NT2/D1 (cell line): ENCODE measurements at regions not wholly inside any gene's neighbourhood (a gene's known extent, or its start where the extent isn't known, plus 50 kb on each side); places are given as distances from the start of the nearest gene placed in this dataset.

Experiments used
- SUZ12 ChIP-seq: IDR thresholded peaks from 2 replicates; pipeline ENCODE4 v1.6.1; 2011; ENCODE audit not compliant: insufficient read length, insufficient read depth; ENCODE audit errors: extremely low read depth
- YY1 ChIP-seq: IDR thresholded peaks from 2 replicates; pipeline ENCODE4 v1.6.1; 2011; ENCODE audit not compliant: insufficient read length, insufficient read depth
- ZNF274 ChIP-seq: IDR thresholded peaks from 2 replicates; pipeline ENCODE4 v1.6.1; 2011; ENCODE audit warnings: mild to moderate bottlenecking, low read depth, low read length

DNA sequence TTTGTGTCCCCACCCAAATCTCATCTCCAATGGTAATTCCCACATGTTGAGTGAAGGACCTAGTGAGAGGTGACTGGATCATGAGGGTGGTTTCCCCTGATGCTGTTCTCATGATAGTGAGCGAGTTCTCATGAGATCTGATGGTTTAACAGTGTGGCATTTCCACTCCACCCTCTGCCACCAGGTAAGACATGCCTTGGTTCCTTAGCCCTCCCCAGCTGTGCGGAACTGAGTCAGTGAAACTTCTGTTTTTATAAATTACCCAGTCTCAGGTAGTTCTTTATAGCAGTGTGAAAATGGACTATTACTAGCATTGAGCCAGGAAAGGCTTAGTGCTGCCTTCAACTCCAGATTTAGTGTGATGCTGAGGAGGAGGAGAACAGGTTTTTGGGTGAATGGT lies 222.2 kb downstream of the ADRA2A start:
- TF ChIP-seq ZNF274, result no peak
- no peak for TF ChIP-seq YY1
- no peak for TF ChIP-seq SUZ12
